ENCODE measurements at regions not wholly inside any gene's neighbourhood (a gene's known extent, or its start where the extent isn't known, plus 50 kb on each side); places are given as distances from the start of the nearest gene placed in this dataset.
"Not testable (repeated sequence)": the region's sequence is repeated elsewhere in the genome, so short reads cannot be mapped to it uniquely, and the experiment has no call there.

GRCh38 chr5:62964428-62964827 is 385.8 kb downstream of the LRRC70 start:
- DNase-seq, result no peak

DNA sequence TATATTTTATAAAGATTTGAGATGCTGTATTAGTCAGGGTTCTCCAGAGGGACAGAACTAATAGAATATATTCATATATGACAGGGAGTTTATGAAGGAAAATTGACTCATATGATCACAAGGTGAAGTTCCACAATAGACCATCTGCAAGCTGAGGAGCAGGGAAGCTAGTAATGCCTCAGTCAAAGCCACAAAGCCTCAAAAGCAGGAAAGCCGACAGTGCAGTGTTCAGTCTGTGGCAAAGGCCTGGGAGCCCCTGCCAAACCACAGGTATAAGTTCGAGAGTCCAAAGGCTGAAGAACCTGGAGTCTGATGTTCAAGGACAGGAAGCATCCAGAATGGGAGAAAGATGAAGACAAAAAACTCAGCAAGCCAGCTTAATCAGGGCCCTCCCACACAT is 382.2 kb downstream of the LRRC70 start:
- no peak for DNase-seq

- no peak for DNase-seq
Measured at GRCh38 chr5:62956597-62956996, 378.0 kb downstream of the LRRC70 start.

DNA sequence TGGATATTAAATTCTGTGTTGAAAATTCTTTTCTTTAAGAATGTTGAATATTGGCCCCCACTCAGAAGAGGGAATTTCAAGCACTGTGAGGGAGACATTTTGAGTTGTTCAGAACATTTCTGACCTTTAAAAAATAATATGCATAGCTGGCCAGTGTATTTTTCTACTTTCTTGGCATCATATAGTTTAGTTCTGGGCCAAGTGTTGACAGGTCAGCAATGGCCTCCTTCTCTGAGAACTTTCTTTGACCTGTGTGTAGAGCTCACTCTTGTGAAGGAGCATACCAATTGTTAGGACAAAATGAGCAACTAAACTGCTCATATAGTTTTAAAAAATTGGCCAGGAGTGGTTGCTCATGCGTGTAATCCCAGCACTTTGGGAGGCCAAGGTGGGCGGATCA is 376.0 kb downstream of the LRRC70 start:
- no peak for DNase-seq

GRCh38 chr5:62948301-62948700 is 369.7 kb downstream of the LRRC70 start:
- DNase-seq, result no peak

DNA sequence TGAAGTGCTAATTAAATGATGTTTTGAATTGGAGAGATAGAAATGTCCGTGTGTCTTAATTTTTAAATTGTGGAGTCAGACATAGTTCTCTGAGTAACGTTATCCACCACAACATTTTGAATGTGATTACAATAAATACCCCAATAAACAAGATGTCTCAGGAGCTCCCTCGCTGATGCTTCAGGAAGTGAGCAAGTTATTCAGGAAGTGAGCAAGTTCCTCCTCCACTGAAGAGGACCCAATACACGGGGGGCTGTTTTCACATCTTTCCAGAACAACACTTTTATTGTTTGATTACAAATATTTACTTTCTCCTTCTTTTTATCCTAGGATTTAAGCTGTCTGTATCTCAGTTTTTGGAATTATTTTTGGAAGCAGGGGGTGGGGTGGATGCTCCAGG is 363.8 kb downstream of the LRRC70 start:
- no peak for DNase-seq

GRCh38 chr5:62938927-62939326 is 360.3 kb downstream of the LRRC70 start:
- no peak for DNase-seq

DNA sequence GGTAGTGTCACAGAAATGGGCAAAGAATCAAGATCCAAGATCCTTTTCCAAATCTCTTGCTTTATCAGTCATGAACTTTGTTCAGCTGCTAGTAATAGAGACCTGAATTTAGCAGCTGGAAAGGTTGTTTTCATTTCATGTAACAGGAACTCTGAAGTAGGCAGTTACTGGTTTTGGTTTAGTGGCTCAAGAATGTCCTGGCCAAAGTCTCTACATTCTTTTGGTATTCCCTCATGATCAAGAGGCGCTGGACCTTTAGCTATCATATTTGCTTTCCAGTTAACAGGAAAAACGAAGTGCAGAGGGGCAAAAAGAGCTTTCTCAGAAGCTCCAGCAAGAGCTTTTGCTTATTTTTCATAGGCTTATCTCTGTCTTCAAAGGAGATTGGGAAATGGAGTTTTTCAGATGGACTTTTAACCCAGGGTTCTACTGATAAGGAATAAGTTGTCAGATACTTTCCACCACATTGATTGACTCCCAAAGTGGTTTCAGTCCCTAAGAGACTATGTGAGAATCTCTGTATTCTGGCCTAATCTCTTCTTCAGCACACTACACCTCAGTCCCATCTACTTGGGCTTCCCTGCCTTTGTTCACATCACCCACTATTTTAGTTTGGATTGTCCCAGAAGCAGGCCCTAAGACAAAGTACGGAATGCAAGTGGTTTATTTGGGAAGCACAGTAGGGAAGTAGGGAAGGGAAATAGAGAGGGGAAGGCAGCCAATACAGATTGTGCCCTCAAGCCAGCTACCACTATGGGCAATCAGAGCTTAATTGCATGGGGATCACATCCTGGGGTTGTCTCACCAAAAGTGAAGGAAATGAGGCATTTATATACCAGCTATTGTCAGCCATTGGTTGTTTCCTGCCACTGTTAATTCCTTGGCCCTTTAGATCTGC is 359.3 kb downstream of the LRRC70 start:
- no peak for DNase-seq

DNA sequence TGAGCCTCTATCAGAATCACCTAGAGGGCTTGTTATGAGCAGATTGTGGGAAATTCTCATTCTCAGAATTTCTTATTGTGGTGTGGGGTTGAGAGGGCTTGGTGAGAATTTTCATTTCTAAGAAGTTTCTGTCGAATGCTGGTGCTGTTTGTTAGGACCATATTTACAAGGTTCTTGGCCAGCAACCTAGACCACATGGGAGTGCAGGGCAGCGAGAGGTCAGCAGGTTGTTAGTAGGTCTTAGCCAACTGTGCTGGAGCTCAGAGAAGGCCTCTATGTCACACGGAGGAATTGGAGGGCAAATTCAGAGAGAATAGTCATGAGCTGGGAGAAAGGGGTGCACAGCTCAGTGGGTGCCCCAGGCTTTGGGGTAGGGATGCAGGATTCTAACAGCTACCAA is 357.0 kb downstream of the LRRC70 start:
- DNase-seq, result no peak

- DNase-seq, result no peak
Measured at GRCh38 chr5:62934319-62934718, 355.7 kb downstream of the LRRC70 start.

- DNase-seq, result no peak
Measured at GRCh38 chr5:62933261-62933660, 354.6 kb downstream of the LRRC70 start.

- DNase-seq, result no peak
Measured at GRCh38 chr5:62931153-62931950, 352.7 kb downstream of the LRRC70 start.

DNA sequence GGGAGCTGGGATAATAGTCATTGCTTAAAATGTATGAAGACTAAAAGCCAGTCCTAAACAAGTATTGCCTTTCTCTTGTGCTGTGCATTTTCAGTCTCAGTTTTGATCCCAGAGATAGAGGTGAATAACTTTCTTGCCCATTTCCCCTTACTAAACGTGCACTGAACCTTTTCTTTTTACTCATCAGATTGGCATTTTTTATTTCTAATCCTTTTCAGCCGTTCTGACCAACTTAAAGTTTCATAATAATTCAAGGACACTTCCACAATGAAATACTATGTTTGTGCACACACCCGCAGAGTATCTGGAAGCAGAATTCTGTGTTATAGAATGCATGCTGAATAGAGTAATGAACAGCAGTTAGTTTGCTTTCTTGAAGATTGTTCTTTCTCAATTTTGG is 343.6 kb downstream of the LRRC70 start:
- no peak for DNase-seq

- no peak for DNase-seq
Measured at GRCh38 chr5:62920856-62921255, 342.2 kb downstream of the LRRC70 start.

DNA sequence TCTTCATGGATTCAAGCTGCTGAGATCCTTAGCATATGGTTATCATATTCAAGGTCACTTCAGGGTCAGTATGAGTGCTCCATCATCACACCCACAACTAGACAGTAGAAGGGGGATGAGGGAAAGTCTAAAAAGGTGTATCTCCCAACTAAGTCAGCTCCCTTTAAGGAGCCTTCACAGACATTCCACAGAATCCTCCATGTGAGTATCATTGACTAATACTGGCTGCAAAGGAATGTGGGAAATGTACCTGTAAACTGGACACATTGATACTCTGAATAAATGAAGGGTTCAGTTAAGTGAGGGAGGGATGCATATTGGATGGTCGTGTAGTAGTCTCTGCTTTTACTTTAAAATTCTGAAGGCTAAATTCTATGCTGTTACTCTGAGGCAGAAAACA is 330.7 kb downstream of the LRRC70 start:
- DNase-seq, result no peak

DNA sequence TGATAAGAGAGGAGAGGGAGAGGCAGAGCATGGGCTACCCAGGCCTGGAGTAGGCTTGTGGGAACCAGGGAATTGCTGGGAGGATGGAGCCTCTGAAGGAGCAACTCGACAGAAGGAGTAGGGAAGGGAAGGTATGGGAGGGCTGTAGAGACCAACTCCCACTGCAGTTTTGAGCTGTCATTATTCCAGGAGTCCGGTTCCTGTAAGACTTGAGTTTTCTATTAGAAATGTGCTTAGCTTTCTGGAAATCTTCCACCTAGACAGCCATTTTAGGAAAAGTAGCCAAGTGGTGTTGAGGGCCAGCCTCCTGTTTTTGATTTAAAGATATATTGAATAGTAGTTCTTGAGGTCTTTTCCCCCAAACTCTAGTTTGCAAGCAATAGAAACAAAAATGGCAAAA is 323.5 kb downstream of the LRRC70 start:
- DNase-seq, result no peak

DNA sequence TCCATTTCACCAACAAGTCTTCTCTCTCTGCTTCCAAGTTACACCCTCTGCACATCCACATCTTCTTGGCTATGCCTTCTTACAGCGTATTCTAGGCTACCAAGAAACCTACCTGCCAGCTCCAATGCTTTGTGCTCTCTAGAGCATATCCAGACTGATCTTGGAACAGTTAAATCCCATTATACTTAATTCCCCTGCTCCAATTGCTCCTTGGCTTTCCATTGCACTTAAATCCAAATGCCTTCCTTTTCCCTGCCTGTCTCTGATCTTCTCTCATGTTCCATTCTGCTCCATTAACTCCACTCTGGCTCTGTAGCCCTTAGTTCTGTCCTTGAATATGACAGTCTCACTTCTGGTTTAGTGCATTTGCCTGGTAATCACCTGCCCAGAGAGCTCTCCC is 322.4 kb downstream of the LRRC70 start:
- no peak for DNase-seq

- no peak for DNase-seq
Measured at GRCh38 chr5:62896121-62896893, 317.7 kb downstream of the LRRC70 start.

- DNase-seq, result no peak
Measured at GRCh38 chr5:62886603-62887315, 308.1 kb downstream of the LRRC70 start.

- not testable (repeated sequence) for DNase-seq
Measured at GRCh38 chr5:62837330-62837729, 258.7 kb downstream of the LRRC70 start.

- DNase-seq, result no peak
Measured at GRCh38 chr5:62829604-62829986, 251.0 kb downstream of the LRRC70 start.
